HL-60 (cell line): ENCODE measurements at regions not wholly inside any gene's neighbourhood (a gene's known extent, or its start where the extent isn't known, plus 50 kb on each side); places are given as distances from the start of the nearest gene placed in this dataset.

Source experiments
- CTCF ChIP-seq: IDR thresholded peaks from one replicate; pipeline ENCODE4 v1.5.1; 2011; ENCODE audit warnings: low read length, control low read depth, inconsistent platforms; ENCODE audit not compliant: insufficient read depth
- GABPA ChIP-seq: IDR thresholded peaks from 2 replicates; pipeline ENCODE4 v1.6.1; 2012; ENCODE audit warnings: low read depth
- POLR2AphosphoS5 ChIP-seq: IDR thresholded peaks from 2 replicates; pipeline ENCODE4 v1.6.1; 2012; ENCODE audit warnings: low read depth
- SPI1 ChIP-seq: IDR thresholded peaks from 2 replicates; pipeline ENCODE4 v1.6.1; 2012; ENCODE audit warnings: low read depth, mild to moderate bottlenecking, borderline replicate concordance

GRCh38 chr4:189825466-189825865 lies 115.2 kb upstream of the FRG1 start:
- no peak for TF ChIP-seq POLR2AphosphoS5
- no peak for TF ChIP-seq CTCF
- TF ChIP-seq GABPA = no peak
- TF ChIP-seq SPI1 = no peak
